HG02798 (cell line): ENCODE measurements at regions not wholly inside any gene's neighbourhood (a gene's known extent, or its start where the extent isn't known, plus 50 kb on each side); places are given as distances from the start of the nearest gene placed in this dataset.

Experiments used
- ATAC-seq: cut with Tn5 transposase; IDR thresholded peaks from one replicate; pipeline ENCODE4 v1.9.1; 2021; ENCODE audit warnings: mild to moderate bottlenecking; ENCODE audit not compliant: unreplicated experiment, poor library complexity

DNA sequence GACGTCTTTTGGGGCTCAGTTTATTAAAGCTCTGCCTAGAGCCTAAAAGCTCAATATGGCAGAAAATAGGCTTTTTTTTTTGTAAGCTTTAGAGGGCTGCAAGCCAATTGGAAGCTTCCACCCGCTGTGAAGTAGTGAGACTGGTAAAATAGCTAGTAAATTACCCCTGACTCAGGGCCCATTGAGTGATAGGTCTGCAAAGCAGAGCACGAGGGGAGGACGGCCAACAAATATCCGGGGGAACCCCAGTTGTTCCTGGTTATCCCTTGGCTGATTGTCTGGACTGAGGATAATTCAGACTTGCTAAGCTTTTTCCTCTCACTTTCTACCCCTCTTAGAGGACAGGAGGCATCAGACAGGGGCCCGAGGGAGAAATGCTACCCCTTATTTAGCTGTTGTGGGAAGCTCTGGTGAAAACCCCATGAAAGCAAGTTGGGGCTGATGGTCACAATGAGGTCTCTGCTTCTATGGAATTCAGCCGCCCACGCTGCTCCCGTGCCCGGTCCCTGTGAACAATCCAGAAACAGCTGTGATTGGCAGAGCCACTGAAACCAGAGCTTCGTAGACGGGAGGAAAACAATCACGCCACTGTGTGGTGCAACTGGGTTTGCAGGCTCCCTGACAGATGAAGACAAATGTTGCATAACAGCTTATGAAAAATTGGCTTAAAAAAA, 141.9 kb upstream of the LGALSL start:
- no peak for ATAC-seq

DNA sequence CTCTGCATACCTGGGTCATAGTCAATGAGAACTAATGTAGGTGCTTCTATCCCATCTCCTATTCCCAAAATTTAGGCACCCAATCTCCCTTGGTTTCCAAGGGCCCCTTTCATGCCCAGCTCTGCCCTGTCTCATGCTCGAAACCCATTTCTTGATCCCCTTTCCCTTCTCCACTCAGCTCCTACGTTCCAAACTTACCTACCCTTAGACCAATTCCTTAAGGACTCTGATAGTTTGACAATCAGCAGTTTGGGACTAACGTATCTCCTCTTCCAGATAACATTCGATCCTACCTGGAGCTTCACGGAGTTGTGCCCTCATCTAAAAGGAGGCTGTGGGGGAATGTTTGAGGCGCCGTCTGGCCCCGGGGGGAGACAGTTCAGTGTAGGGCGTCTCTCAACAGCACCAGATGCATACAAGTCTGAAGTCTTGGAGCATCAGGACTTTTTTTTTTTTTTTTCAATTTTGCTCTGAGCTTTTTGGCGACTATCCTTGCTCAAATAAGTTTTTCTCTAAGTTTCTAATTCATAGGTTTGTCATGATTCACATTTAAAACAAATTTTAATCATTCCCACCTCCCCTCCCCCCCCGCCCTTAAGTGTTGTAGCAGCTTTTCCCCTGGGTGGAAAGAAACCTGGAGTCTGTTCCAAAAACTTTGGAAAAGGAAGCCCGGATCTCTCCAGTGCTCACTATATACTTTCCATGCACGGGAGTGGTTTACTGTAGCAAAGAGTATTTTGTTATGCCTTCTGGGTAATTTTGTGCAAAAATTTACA, 141.2 kb upstream of the LGALSL start:
- no peak for ATAC-seq

DNA sequence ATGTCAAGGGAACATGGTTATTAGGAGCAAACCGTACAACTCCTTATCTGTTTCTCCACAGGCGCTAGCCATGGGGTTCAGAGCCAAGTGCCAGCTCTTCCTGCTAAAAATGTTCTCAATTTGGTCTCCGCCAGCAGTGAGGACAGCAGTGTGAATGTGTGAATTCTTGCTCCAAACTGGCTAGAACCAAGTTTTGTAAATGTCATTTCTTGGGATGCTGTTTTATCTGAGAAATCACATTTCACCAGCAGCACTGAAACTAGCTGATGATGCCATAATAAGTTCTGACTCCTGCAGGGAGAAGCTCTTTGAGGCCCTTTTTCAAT, 140.6 kb upstream of the LGALSL start:
- no peak for ATAC-seq

DNA sequence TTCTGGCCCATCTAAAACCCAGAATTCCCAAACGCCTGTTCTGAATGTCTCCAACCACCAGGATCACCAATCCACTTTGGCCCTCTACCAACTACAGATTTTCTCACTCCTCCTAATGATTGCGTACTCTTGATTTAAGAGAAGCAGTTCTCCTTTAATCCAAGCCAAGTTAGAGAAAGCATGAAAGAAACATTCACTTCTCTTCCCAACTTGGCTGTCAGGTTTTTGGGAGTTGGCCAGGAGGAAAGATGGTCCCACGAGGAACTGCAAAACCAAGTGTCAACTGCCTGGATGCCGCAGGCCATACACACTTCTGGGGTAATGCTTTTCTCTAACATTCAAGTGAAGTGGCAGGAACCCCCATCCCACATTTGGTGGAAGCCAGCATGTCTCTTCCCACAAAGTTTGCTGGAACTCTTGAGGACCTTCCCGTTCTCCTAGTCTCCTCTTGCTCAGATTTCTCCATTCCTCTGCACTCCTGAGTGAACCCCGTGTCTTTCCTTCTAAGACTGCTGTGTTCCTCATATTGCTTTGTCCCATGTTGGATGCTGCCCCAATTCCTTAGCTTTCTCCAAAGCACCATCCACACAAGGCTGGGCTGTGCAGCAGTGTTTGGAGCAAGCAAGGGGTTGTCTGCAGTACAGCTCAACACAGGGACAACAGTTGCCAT, 138.5 kb upstream of the LGALSL start:
- ATAC-seq = no peak

DNA sequence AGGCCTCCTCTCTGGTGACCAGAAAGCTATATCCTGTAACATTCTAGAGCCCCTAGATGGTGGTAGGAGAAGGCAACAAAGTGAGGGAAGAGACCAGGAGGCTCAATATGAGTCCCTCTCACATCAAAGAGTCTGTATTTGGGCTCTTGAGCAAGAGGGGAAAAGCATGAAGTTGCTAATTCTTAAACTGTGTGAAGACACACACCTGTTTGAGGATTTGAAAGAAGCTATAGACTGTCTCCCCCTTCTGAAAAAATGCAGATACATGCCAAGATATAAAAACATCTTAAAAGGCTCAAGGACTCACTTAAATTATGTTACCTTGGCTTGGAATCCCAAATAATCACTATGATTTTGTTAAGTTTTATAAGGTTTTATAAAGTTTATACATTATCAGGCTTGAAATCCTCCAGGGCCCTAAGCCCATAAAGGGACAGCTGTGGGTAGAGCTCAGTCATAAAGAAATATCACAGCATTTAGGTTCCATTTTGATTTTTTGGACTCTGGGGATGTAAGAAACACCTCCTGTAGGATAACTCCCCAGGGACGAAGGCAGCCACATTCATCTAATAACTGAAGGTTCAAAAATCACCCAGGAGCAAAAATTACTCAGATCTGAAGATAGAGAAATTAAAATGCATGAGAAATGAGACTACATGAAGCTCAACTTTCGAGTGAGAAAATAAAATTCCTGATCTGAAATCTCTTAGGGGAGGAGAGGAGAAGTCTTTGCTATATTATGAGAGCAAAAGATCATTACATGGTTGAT, 136.1 kb upstream of the LGALSL start:
- ATAC-seq = peak; percentile 49

DNA sequence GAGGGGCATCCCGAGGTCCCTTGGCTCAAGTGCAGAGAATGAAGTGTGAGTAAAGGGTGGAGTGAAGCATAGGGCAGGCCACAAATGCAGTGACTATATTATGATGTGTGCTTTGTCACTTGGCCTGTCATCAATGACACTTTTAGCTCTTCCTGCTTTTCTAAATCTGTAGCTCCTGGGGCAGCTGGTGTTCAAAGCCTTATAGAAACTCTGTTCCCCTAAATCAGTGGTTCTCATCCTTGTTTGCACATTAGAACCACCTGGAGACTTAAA, 135.6 kb upstream of the LGALSL start:
- ATAC-seq = peak; percentile 42

DNA sequence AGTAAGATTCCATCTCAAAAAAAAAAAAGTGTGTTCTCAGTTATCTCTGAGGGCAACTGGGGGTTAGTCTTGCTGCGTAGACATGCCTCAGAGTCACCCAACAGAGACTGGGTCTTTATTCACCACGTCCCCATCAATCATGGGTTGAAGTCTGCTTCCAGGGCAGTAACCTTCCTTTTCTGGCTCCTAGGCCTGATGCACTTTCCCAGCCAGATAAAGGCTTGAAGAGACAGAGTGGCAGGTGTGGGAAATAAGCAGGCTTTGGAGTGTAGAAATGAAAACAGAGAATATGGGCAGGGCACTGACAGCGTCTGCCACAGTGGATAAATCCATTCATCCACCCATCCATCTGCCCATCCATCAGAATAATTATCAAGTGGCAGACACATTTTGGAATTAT, 134.1 kb upstream of the LGALSL start:
- no peak for ATAC-seq

DNA sequence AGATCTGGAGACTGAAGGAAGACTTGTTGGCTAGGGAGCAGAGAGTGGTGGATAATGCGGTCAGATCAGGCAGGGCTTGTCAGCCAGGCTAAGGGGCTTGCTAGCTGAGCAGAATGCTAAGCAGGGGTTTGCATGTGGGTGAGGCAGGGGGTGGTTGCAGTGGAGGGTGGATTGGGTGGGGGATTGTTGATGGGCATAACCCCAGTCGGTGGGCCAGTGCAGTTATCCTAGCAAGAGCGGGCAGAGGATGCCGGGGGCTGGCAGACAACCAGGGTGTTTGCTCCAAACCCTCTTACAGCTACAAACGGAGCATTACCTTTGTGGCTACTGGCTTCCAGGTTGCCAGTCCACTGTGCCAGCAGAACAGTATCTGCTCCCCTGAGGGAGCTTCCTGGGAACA, 131.5 kb upstream of the LGALSL start:
- no peak for ATAC-seq

DNA sequence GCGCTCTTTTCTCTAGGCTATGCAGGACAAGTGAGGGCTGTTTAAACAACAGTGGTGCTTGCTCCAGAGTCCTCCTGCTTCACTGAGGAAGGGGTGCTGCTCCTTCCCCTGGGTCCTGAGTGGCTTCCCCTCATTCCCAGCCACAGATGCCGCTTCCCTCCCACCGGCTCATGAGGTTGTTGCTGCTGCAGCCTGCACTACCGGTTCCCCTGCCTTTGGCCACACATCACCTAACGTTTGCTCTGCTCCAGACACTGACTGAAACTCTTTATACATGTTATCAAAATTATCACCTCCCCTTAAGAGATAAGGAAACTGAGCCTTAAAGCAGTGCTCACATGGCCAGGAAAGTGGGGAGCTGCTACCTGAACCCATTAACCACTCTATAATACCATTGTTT, 130.8 kb upstream of the LGALSL start:
- no peak for ATAC-seq

DNA sequence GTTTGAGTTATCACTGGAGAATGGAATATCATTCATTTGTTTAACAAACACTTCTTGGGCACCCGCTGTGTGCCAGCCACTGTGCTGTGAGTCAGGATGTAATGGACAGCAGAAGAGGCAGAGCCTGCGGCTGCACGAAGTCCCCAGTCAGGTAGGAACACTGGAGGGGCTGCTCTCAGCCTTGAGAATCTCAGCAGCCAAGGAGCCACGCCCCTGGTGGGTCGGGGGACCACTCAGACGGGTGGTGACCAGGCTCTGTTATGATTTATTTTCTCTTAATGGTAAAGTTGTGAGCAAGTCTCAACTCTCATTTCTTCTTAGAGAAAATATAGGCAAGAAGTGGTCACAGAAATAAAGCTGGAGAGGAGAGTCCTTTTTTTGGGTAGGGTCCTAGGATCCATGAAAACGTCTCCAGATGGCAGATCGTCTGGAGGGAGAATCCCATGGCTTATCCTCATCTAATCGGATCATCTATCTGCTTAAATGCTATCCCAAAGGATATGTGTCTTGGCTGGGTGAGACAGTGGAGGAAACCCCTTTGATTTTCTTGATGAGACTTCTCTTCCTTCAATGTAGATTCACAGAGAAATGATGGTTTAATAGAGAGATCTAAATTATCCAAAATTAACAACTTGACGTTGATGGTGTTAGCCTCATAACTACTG, 129.1 kb upstream of the LGALSL start:
- no peak for ATAC-seq

DNA sequence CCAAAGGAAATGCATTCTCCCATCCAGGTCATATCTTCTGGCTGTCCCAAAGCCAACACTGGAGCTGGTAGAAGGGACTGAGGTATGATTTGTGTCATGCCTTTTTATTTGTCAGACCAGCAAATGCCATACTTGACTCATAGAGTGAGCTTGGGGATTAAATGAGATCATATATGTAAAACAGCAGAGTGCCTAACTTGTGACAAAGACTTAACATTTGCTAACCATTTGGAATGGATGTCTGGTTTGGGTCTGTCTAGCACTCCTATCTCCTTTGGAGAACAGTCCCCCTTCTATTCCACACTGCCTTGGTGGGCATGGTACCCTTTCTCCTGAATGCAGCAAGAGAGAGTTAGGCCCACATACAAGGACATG, 128.5 kb upstream of the LGALSL start:
- ATAC-seq = no peak

DNA sequence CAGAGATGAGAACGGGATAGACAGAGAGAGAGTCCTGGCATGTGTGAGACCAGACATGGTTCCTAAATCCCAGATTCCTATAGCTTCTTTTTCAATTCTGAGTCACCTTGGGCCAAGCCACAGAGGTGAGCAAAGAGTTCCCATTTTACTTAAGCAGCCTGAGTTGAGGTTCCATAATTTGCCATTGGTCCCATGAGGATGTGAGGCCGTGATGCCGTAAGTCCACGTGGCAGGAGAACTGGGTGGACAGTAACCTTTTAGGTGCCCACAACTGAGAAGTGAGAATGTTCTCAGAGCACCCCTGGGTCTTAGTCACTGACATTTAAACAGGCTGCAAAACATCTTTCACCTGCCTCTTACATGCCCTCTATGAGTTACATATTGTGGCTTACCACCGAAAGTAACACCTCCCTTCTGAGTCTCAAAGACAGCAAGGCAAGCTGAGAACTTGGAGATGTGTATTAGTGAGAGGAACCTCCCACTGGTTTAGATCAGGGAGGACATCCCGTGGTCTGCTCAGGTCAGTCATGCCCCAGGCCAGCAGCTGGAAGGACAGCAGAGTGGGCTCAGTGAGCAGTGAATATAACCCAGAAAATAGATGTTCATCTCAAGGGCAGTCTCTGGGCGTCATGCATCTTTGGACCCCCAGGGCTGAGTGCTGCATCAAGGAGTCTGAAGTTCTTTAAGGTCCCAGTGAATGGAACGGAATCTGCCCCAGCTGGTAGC, 127.9 kb upstream of the LGALSL start:
- peak; percentile 84 for ATAC-seq

DNA sequence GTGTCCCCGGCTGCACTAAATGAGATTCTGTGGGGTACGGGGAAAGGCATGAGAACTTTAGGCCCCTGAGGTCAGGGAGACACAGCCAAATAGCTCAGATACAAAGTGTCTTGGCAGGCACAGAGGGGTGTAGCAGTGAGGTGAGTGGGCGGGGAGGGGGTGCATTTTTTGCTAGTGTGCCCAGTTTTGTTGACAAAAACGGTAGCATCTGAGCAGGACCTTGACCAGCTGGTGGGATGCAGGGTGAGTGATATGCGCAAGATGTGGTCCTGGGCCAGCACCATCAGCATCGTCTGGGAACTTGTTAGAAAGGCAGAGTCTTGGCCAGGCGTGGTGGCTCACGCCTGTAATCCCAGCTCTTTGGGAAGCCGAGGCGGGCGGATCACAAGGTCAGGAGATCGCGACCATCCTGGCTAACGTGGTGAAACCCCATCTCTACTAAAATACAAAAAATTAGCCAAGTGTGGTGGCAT, 127.3 kb upstream of the LGALSL start:
- ATAC-seq = no peak

DNA sequence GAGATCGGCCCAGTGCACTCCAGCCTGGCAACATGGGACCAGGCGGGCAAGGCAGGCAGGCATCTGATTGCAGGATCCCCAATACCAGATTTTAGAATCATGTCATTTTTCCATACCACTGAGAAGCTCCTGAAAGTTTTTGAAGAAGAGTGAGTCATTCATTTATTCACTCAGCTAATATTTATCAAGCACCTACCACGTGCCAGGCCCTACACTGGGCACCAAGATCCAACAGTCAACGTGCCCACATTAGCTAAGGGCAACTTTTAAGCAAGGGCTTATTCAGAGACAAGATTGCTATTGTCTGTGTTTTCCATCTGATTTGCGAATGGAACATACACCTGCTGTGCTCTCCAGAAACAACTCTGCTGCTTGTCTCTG, 126.8 kb upstream of the LGALSL start:
- no peak for ATAC-seq

DNA sequence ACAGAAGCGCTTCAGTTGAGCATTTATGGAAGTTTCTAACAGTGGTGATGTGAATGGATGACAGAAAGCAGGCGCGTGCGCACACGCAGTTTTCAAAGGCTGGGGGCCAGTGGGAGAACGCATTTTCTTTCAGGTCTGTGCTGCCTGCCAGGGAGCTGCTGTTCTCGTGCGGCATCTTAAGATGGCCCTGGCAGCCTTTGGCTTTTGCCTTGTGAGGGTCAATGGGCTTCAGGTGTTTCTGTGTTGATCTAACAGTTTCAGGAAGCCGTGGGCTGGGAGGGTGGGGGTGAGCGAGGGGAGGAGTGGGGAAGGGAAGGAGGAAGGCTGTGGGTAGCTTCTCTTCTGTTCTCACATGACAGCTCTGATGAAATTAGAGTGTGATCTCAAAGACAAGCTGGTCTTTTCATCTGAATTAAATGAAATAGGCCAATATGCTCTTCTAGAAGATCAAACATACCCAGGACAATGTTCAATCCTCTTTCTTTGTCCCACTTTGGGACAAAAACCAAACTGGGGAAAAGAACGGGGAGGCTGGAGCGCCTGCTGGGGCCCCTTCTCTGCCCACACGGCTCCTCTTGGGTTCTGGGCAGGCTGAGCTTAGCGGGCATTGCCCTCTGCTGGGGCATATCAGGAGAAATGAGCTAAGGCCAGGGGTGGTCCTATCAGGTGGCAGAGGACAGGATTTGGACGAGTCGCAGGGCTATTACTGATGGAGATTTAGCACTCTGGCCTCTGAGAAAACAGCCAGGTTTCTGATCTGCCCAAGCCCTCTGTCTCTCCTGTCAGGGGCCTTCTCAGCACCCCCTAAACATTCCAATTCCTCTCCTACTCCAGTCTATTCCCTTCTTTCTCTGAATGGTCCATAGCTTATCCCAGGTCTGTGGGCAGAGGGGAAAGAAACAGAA, 126.2 kb upstream of the LGALSL start:
- ATAC-seq = peak; percentile 25

DNA sequence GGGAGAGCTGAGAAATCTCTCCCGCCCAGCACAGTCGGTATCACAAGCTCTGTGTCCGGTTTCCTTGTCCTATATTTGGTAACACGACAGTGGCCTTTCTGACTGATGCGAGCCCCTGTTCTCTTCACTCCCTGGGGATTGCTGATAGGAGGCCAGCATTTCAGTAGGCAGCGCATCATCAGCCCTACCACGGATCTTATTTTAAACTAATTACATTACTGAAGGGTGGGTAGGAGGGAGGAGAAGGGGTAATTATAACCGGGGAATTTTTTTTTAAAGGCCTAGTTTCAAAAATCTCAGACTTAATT, 125.6 kb upstream of the LGALSL start:
- no peak for ATAC-seq

DNA sequence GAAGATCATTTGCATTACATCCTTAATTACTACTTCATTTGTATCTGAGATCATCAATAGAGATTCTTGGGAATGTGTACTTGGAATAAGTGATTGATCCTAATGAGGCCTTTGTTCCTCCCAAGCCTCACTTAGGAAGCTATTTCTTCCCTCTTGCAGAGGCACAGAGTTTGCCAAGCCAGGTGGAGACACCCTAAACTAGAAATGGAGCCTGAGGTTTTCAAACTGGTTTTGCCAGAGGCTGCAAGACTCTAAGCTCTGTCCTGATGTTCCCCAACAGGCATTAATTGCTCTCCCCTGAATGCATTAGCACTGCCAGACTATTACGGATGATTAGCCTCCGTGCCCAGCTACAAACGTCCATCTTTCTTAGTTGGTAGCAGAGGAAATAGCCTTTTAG, 125.2 kb upstream of the LGALSL start:
- no peak for ATAC-seq

DNA sequence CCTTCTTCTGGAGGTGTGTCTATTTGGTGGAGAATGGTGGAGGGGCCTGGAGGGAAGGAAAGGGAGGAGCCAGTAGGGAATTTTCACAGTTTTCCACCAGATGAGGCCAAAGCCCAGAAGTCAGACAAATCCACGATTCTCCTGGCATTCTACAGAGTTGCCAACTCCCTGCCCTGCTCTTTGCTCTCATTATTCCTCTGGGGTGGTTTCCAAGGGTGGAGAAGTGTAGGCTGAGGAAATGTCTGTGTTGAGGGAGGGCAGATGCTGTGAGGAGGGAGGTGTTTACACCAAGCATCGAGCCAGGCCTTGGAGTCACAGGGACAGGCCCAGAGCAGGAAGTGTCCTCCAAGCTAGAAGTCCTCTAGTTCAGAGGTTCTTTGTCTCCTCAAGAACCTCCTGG, 124.1 kb upstream of the LGALSL start:
- ATAC-seq = no peak
